ENCODE measurements at regions not wholly inside any gene's neighbourhood (a gene's known extent, or its start where the extent isn't known, plus 50 kb on each side); places are given as distances from the start of the nearest gene placed in this dataset.

GRCh38 chr17:36721560-36722120, 120.3 kb downstream of the MRM1 start:
- Histone ChIP-seq H4K20me1 (no peaks in the 10 kb centered on the region), H3K9me3 (replicated peaks in 1 of 11) (peaks cover 0 to 17% (median 14%) of the 10 kb centered on the region in 11 experiments; a peak in 15 of 22 replicates), H3K4me1 (peaks cover 40 to 83% (median 73%) of the 10 kb centered on the region in 10 experiments), H3K27me3 (no peaks in the 10 kb centered on the region), H3K9ac (peak overlapping the region; percentile 65 to 79 (median 76); a peak in 21 of 22 replicates), H3K27ac (peak overlapping the region; percentile 65 to 84 (median 76); a peak in 21 of 22 replicates), H3K4me3 (peak overlapping the region; percentile 48 to 63 (median 56); a peak in 19 of 20 replicates), H3K4me2 (peak overlapping the region; percentile 86 to 96 (median 94)), H3K36me3 (no peaks in the 10 kb centered on the region)
- no peak for TF ChIP-seq Cebpa-rat (IDR thresholded peaks at IDR 0.05)

GRCh38 chr17:36722121-36722902, 120.9 kb downstream of the MRM1 start:
- peak overlapping the region; percentile 48 to 63 (median 56) for H3K4me3 ChIP-seq
- H3K27me3 ChIP-seq: peaks cover 0 to 2% (median 0%) of the 10 kb centered on the region in 11 experiments; a peak in 4 of 22 replicates
- peaks cover 44 to 85% (median 80%) of the 10 kb centered on the region in 10 experiments for H3K4me1 ChIP-seq
- no peak for TF ChIP-seq Cebpa-rat (IDR thresholded peaks at IDR 0.05)
- peak overlapping the region; percentile 65 to 84 (median 76) for H3K27ac ChIP-seq
- H3K36me3 ChIP-seq: no peaks in the 10 kb centered on the region
- peak overlapping the region; percentile 65 to 79 (median 76) for H3K9ac ChIP-seq
- H3K9me3 ChIP-seq (replicated peaks in 1 of 11): peaks cover 0 to 17% (median 14%) of the 10 kb centered on the region in 11 experiments; a peak in 15 of 22 replicates
- no peaks in the 10 kb centered on the region for H4K20me1 ChIP-seq
- H3K4me2 ChIP-seq: peak overlapping the region; percentile 86 to 96 (median 94)

GRCh38 chr17:36722903-36723263, 121.5 kb downstream of the MRM1 start:
- H4K20me1 ChIP-seq: no peaks in the 10 kb centered on the region
- TF ChIP-seq Cebpa-rat (IDR thresholded peaks at IDR 0.05): no peak
- H3K4me1 ChIP-seq: peaks cover 50 to 91% (median 86%) of the 10 kb centered on the region in 10 experiments
- no peaks in the 10 kb centered on the region for H3K36me3 ChIP-seq
- H3K27ac ChIP-seq: peak overlapping the region; percentile 65 to 84 (median 76); a peak in 20 of 22 replicates
- peak overlapping the region; percentile 48 to 63 (median 56); a peak in 17 of 20 replicates for H3K4me3 ChIP-seq
- H3K27me3 ChIP-seq: peaks cover 0 to 4% (median 0%) of the 10 kb centered on the region in 11 experiments; a peak in 5 of 22 replicates
- peak overlapping the region; percentile 86 to 96 (median 94) for H3K4me2 ChIP-seq
- peak overlapping the region; percentile 65 to 79 (median 76); a peak in 20 of 22 replicates for H3K9ac ChIP-seq
- H3K9me3 ChIP-seq (replicated peaks in 1 of 11): peaks cover 0 to 13% (median 10%) of the 10 kb centered on the region in 11 experiments; a peak in 15 of 22 replicates

- Histone ChIP-seq H4K20me1 (no peaks in the 10 kb centered on the region), H3K27ac (peak overlapping the region in 3 of 11 experiments; percentile 72 to 77 (median 72); a peak in 3 of 22 replicates), H3K4me2 (peak overlapping the region in 10 of 11 experiments; percentile 86 to 96 (median 94); a peak in 18 of 22 replicates), H3K27me3 (peaks cover 0 to 4% (median 0%) of the 10 kb centered on the region in 11 experiments; a peak in 5 of 22 replicates), H3K9ac (no peak overlapping the region), H3K36me3 (no peaks in the 10 kb centered on the region), H3K4me3 (no peak overlapping the region), H3K9me3 (replicated peaks in 1 of 11) (peaks cover 0 to 7% (median 5%) of the 10 kb centered on the region in 11 experiments; a peak in 14 of 22 replicates), H3K4me1 (peaks cover 54 to 92% (median 86%) of the 10 kb centered on the region in 10 experiments)
- no peak for TF ChIP-seq Cebpa-rat (IDR thresholded peaks at IDR 0.05)
These were observed 122.2 kb downstream of the MRM1 start for GRCh38 chr17:36723459-36724025.

- TF ChIP-seq Cebpa-rat (IDR thresholded peaks at IDR 0.05): no peak
- no peaks in the 10 kb centered on the region for H3K9me3 ChIP-seq (replicated peaks in 1 of 11)
- no peak overlapping the region for H3K27ac ChIP-seq
- H3K4me3 ChIP-seq: no peak overlapping the region
- H3K4me1 ChIP-seq: peaks cover 47 to 68% (median 63%) of the 10 kb centered on the region in 10 experiments
- no peaks in the 10 kb centered on the region for H3K36me3 ChIP-seq
- no peaks in the 10 kb centered on the region for H4K20me1 ChIP-seq
- H3K27me3 ChIP-seq: peaks cover 0 to 4% (median 0%) of the 10 kb centered on the region in 11 experiments; a peak in 5 of 22 replicates
- H3K4me2 ChIP-seq: peak overlapping the region; percentile 25 to 69 (median 47); a peak in 19 of 22 replicates
- no peak overlapping the region for H3K9ac ChIP-seq
These were observed 124.8 kb downstream of the MRM1 start for GRCh38 chr17:36726199-36726598.

GRCh38 chr17:36727052-36727451, 125.7 kb downstream of the MRM1 start:
- no peak overlapping the region for H3K4me3 ChIP-seq
- TF ChIP-seq Cebpa-rat (IDR thresholded peaks at IDR 0.05): no peak
- H3K4me1 ChIP-seq: peaks cover 39 to 60% (median 55%) of the 10 kb centered on the region in 10 experiments
- H3K27ac ChIP-seq: no peak overlapping the region
- H4K20me1 ChIP-seq: no peaks in the 10 kb centered on the region
- H3K9ac ChIP-seq: no peak overlapping the region; a peak in 1 of 22 replicates
- H3K36me3 ChIP-seq: no peaks in the 10 kb centered on the region
- no peaks in the 10 kb centered on the region for H3K9me3 ChIP-seq (replicated peaks in 1 of 11)
- H3K27me3 ChIP-seq: peaks cover 0 to 4% (median 0%) of the 10 kb centered on the region in 11 experiments; a peak in 5 of 22 replicates
- H3K4me2 ChIP-seq: peak overlapping the region; percentile 25 to 69 (median 58); a peak in 21 of 22 replicates

- peak overlapping the region; percentile 20 to 69 (median 58) for H3K4me2 ChIP-seq
- H3K27me3 ChIP-seq: peaks cover 0 to 4% (median 0%) of the 10 kb centered on the region in 11 experiments; a peak in 5 of 22 replicates
- no peaks in the 10 kb centered on the region for H3K36me3 ChIP-seq
- H4K20me1 ChIP-seq: no peaks in the 10 kb centered on the region
- no peaks in the 10 kb centered on the region for H3K9me3 ChIP-seq (replicated peaks in 1 of 11)
- peak overlapping the region in 1 of 11 experiments; percentile 37; a peak in 2 of 22 replicates for H3K9ac ChIP-seq
- no peak overlapping the region for H3K27ac ChIP-seq
- peaks cover 35 to 55% (median 50%) of the 10 kb centered on the region in 10 experiments for H3K4me1 ChIP-seq
- no peak overlapping the region for H3K4me3 ChIP-seq
- TF ChIP-seq Cebpa-rat (IDR thresholded peaks at IDR 0.05): no peak
These were observed 126.2 kb downstream of the MRM1 start for GRCh38 chr17:36727577-36727976.

- Histone ChIP-seq H3K36me3 (no peaks in the 10 kb centered on the region), H3K4me3 (no peak overlapping the region), H3K4me1 (peaks cover 29 to 47% (median 42%) of the 10 kb centered on the region in 10 experiments), H4K20me1 (no peaks in the 10 kb centered on the region), H3K9ac (no peak overlapping the region; a peak in 2 of 22 replicates), H3K9me3 (replicated peaks in 1 of 11) (no peaks in the 10 kb centered on the region), H3K4me2 (peak overlapping the region; percentile 20 to 69 (median 58)), H3K27ac (no peak overlapping the region), H3K27me3 (peaks cover 0 to 4% (median 0%) of the 10 kb centered on the region in 11 experiments; a peak in 5 of 22 replicates)
- TF ChIP-seq Cebpa-rat (IDR thresholded peaks at IDR 0.05): no peak
These were observed 126.9 kb downstream of the MRM1 start for GRCh38 chr17:36728030-36728991.
